ENCODE measurements at regions not wholly inside any gene's neighbourhood (a gene's known extent, or its start where the extent isn't known, plus 50 kb on each side); places are given as distances from the start of the nearest gene placed in this dataset.

GRCh38 chr10:118237930-118238329 lies 104.2 kb downstream of the FAM204A start:
- Mint-ChIP-seq H3K4me1 (peaks cover 4% of the 10 kb centered on the region), H3K27ac (no peak overlapping the region), H3K9me3 (peaks cover 5% of the 10 kb centered on the region), H3K27me3 (ENCODE audit: low read depth) (peaks cover 96% of the 10 kb centered on the region), H3K36me3 (no peaks in the 10 kb centered on the region), H3K4me3 (no peak overlapping the region)
- no peak for TF ChIP-seq CTCF (IDR thresholded peaks at IDR 0.05; ENCODE audit: unreplicated experiment)
- DNase-seq (ENCODE audit: low spot score in 2 of 2, unreplicated experiment in 2 of 2): no peak

GRCh38 chr10:118234683-118235082 lies 107.4 kb downstream of the FAM204A start:
- no peak for TF ChIP-seq CTCF (IDR thresholded peaks at IDR 0.05; ENCODE audit: unreplicated experiment)
- Mint-ChIP-seq H3K4me3 (no peak overlapping the region), H3K27ac (no peak overlapping the region), H3K4me1 (peaks cover 4% of the 10 kb centered on the region), H3K9me3 (peaks cover 5% of the 10 kb centered on the region), H3K27me3 (ENCODE audit: low read depth) (peaks cover 85% of the 10 kb centered on the region), H3K36me3 (no peaks in the 10 kb centered on the region)
- DNase-seq (ENCODE audit: low spot score in 2 of 2, unreplicated experiment in 2 of 2): no peak

GRCh38 chr10:118220346-118220850 lies 121.7 kb downstream of the FAM204A start:
- no peak overlapping the region for H3K27ac Mint-ChIP-seq
- H3K27me3 Mint-ChIP-seq (ENCODE audit: low read depth): peaks cover 25% of the 10 kb centered on the region
- H3K36me3 Mint-ChIP-seq: no peaks in the 10 kb centered on the region
- H3K4me1 Mint-ChIP-seq: peaks cover 16% of the 10 kb centered on the region
- H3K9me3 Mint-ChIP-seq: peaks cover 27% of the 10 kb centered on the region
- H3K4me3 Mint-ChIP-seq: no peak overlapping the region
- no peak for DNase-seq (ENCODE audit: low spot score in 2 of 2, unreplicated experiment in 2 of 2)
- no peak for TF ChIP-seq CTCF (IDR thresholded peaks at IDR 0.05; ENCODE audit: unreplicated experiment)

GRCh38 chr10:118218562-118218961 lies 123.6 kb downstream of the FAM204A start:
- Mint-ChIP-seq H3K4me3 (no peak overlapping the region), H3K27ac (no peak overlapping the region), H3K27me3 (ENCODE audit: low read depth) (peaks cover 20% of the 10 kb centered on the region), H3K4me1 (peaks cover 16% of the 10 kb centered on the region), H3K9me3 (peaks cover 8% of the 10 kb centered on the region), H3K36me3 (no peaks in the 10 kb centered on the region)
- TF ChIP-seq CTCF (IDR thresholded peaks at IDR 0.05; ENCODE audit: unreplicated experiment): no peak
- no peak for DNase-seq (ENCODE audit: low spot score in 2 of 2, unreplicated experiment in 2 of 2)

- Mint-ChIP-seq H3K4me1 (peaks cover 16% of the 10 kb centered on the region), H3K4me3 (no peak overlapping the region), H3K9me3 (peaks cover 2% of the 10 kb centered on the region), H3K27ac (no peak overlapping the region), H3K36me3 (no peaks in the 10 kb centered on the region), H3K27me3 (ENCODE audit: low read depth) (peaks cover 14% of the 10 kb centered on the region)
- no peak for DNase-seq (ENCODE audit: low spot score in 2 of 2, unreplicated experiment in 2 of 2)
- no peak for TF ChIP-seq CTCF (IDR thresholded peaks at IDR 0.05; ENCODE audit: unreplicated experiment)
Observed at GRCh38 chr10:118216571-118217170, 125.5 kb downstream of the FAM204A start.
